H4 (cell line): ENCODE measurements at regions not wholly inside any gene's neighbourhood (a gene's known extent, or its start where the extent isn't known, plus 50 kb on each side); places are given as distances from the start of the nearest gene placed in this dataset.
"Not testable (repeated sequence)": the region's sequence is repeated elsewhere in the genome, so short reads cannot be mapped to it uniquely, and the experiment has no call there.

ENCODE experiments used
- DNase-seq: peaks from one replicate; pipeline ENCODE4 v3.0.0-alpha.2; 2015; ENCODE audit warnings: low spot score

DNA sequence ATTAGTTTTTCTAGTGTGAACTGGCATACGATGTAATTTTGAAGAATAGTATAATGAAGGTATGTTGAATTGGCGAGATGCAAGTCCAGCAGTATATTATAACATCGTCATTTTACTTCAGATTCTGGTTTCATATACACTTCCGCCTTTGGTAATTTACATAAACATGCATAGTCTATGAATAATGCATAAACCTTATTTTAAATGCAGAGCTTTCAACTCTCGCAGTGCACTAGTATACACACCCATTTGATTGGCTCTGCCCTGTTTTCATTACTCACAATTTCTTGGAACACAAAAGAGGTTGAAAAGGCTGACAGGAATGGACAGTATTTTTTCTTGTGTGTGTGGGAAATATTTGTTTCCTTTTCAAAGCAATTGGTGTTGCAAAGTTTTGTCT is 128.9 kb upstream of the CCNH start:
- DNase-seq: no peak

DNA sequence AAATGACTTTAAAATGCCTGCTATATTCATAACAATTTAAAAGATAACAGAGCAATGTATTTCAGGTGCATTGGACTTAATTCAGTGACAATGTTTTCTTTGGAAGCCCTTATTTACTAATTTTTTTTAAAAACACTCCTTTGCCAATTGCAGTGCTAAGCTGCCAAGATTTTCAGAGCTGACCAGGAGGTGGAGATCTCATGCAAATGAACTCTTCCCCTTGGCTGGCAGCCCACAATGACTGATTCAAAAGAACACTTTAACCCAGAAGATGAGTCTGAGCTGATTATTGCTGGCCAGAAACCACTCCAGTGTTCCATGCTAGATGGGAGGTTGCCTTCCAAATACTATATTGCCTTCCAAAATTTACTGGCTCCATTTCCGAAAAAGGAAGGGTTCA is 128.3 kb upstream of the CCNH start:
- DNase-seq: peak; percentile 46

GRCh38 chr5:87539839-87540238 is 127.1 kb upstream of the CCNH start:
- no peak for DNase-seq

GRCh38 chr5:87536365-87536764 is 123.6 kb upstream of the CCNH start:
- DNase-seq: no peak

DNA sequence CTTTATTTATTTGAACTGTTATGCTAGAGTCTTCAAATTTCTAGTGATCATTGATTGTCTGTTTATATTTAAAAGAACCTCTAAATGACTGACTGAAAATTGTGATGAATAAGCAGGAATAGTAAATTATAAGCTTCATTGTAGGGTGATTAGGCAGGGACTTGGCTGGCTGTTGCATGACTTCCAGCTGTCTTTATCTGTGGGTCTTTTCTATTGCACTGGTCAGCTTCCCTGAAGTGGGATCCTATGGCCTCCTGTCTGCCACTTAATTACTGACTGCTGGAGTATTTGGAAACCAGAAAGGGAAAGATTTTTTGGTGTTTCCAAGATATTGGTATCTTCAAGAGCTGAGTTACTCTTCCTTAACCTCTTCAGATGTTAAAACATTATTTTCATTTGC is 123.0 kb upstream of the CCNH start:
- no peak for DNase-seq

- no peak for DNase-seq
Observed at GRCh38 chr5:87529486-87530076, 116.9 kb upstream of the CCNH start.

DNA sequence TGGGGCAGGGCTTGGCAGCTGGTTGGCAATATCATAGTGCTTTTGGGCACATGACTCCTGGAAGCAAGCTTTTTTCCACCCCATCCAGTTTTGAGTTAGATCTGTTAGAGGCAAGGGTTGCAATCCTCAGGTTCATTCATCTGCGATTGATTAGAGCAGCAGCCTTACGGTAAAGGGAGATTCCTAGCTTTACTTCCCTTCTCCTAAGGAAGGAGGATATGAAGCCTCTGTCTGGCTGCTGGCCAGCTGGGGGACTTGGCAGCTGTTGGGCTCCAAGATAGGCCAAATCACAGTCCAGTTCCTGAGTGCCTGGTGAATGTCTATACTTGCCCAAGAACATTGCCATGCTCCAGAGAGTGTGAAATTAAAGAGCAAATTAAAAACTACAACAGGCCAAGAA is 113.4 kb upstream of the CCNH start:
- DNase-seq: no peak

GRCh38 chr5:87524217-87524616 is 111.5 kb upstream of the CCNH start:
- no peak for DNase-seq

GRCh38 chr5:87511778-87512177 is 99.0 kb upstream of the CCNH start:
- DNase-seq: not testable (repeated sequence)

GRCh38 chr5:87503004-87503403 is 90.3 kb upstream of the CCNH start:
- DNase-seq: no peak

- no peak for DNase-seq
Observed at GRCh38 chr5:87499478-87500410, 87.0 kb upstream of the CCNH start.
